ENCODE measurements at regions not wholly inside any gene's neighbourhood (a gene's known extent, or its start where the extent isn't known, plus 50 kb on each side); places are given as distances from the start of the nearest gene placed in this dataset.

DNA sequence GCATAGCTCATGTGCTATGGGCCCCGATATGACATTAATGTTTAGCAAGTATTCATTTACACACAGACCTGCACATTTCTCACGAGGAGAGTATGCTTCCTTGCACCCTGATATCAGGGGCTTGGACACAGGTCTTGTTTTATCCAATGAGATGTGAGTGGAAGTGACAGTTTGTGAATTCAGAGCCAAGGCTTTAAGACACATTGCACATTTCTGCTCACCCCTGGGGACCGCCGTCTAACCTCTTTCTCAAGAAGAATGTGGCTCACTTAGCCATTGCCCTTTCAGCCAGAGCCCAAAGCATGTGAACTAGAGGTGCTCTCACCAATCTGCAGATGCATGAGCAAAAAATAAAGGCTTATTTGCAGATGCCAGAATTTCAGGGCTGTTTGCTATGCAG lies 116.1 kb upstream of the C16orf82 start:
- no peak for ATAC-seq (replicated peaks; ENCODE audit: extremely low read depth, poor library complexity, severe bottlenecking)
- Mint-ChIP-seq H3K4me3 (no peak overlapping the region), H3K9me3 (no peaks in the 10 kb centered on the region), H3K36me3 (ENCODE audit: insufficient read depth) (no peaks in the 10 kb centered on the region), H3K27me3 (peaks cover 14% of the 10 kb centered on the region), H3K27ac (ENCODE audit: low read depth) (no peak overlapping the region), H3K4me1 (no peaks in the 10 kb centered on the region)
- DNase-seq (ENCODE audit: low spot score in 2 of 2), result no peak

DNA sequence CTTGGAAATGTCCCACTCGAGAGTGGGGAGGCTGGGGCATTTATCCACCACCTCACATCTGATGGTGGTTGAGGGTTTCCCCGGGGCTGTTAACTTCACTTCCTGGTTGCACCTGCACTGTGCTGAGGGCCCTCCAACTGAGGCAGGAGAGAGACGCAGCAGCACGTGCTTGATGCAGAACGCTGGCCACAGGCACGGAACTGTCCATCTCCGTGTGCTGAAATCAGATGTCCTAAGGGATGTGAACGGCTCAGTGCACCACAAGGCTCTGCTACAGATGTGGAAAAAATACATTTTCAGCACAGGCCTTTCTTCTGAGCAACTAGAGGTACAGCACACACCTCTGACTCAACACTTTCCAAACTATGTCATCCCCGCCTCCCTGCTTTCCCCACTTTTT lies 114.8 kb upstream of the C16orf82 start:
- no peaks in the 10 kb centered on the region for H3K4me1 Mint-ChIP-seq
- DNase-seq (ENCODE audit: low spot score in 2 of 2), result no peak
- no peak overlapping the region for H3K4me3 Mint-ChIP-seq

DNA sequence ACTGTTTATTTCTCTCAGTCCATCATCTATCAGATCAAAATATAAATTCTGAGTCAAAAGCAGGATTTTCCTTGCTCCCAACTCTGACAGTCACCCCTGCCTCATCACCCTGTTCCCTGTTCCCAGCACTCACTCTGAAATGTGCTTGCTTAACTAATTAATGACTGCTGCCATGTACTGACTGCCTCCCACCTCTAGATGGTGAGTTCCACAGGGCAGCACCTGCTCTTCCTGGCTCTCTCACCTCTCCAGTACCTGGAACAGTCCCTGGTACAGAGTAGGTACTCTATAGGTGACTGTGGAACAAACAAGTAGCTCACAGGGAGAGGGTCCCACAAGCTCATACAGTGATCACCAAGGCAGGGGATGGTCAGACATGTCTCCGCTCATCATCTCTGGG lies 114.3 kb upstream of the C16orf82 start:
- ATAC-seq (replicated peaks; ENCODE audit: extremely low read depth, poor library complexity, severe bottlenecking), result no peak
- Mint-ChIP-seq H3K9me3 (no peaks in the 10 kb centered on the region), H3K36me3 (ENCODE audit: insufficient read depth) (no peaks in the 10 kb centered on the region), H3K27ac (ENCODE audit: low read depth) (no peak overlapping the region), H3K4me1 (no peaks in the 10 kb centered on the region), H3K27me3 (peaks cover 14% of the 10 kb centered on the region), H3K4me3 (no peak overlapping the region)
- no peak for DNase-seq (ENCODE audit: low spot score in 2 of 2)

More for the DNA sequence above, 114.8 kb upstream of the C16orf82 start:
- no peak for ATAC-seq (replicated peaks; ENCODE audit: extremely low read depth, poor library complexity, severe bottlenecking)
- Mint-ChIP-seq H3K27me3 (peaks cover 14% of the 10 kb centered on the region), H3K36me3 (ENCODE audit: insufficient read depth) (no peaks in the 10 kb centered on the region), H3K9me3 (no peaks in the 10 kb centered on the region), H3K27ac (ENCODE audit: low read depth) (no peak overlapping the region)

DNA sequence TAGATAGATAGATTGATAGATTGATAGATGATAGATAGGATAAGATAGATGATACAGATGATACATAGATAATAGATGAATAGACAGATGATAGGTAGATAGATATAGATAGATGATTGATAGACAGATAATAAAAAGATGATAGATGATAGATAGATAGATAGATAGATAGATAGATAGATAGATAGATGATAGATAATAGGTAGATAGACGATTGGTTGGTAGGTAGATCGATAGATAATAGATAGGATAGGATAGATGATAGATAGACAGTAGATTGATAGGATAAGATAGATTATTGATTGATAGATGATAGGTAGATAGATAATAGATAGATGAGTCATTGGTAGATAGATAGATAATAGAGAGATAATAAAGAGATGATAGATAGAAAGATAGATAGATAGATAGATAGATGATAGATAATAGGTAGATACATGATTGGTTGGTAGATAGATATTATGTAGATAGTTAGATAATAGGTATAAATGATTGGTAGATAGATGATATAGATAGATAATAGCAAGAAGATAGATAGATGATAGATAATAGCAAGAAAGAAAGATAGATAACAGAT lies 109.4 kb upstream of the C16orf82 start:
- no peak overlapping the region for H3K27ac Mint-ChIP-seq (ENCODE audit: low read depth)
- peaks cover 38% of the 10 kb centered on the region for H3K27me3 Mint-ChIP-seq
- DNase-seq (ENCODE audit: low spot score in 2 of 2) (no peak), ATAC-seq (replicated peaks; ENCODE audit: extremely low read depth, poor library complexity, severe bottlenecking) (no peak)
- H3K9me3 Mint-ChIP-seq, result no peaks in the 10 kb centered on the region
- peaks cover 5% of the 10 kb centered on the region for H3K4me1 Mint-ChIP-seq
- no peak overlapping the region for H3K4me3 Mint-ChIP-seq
- H3K36me3 Mint-ChIP-seq (ENCODE audit: insufficient read depth), result peaks cover 2% of the 10 kb centered on the region

DNA sequence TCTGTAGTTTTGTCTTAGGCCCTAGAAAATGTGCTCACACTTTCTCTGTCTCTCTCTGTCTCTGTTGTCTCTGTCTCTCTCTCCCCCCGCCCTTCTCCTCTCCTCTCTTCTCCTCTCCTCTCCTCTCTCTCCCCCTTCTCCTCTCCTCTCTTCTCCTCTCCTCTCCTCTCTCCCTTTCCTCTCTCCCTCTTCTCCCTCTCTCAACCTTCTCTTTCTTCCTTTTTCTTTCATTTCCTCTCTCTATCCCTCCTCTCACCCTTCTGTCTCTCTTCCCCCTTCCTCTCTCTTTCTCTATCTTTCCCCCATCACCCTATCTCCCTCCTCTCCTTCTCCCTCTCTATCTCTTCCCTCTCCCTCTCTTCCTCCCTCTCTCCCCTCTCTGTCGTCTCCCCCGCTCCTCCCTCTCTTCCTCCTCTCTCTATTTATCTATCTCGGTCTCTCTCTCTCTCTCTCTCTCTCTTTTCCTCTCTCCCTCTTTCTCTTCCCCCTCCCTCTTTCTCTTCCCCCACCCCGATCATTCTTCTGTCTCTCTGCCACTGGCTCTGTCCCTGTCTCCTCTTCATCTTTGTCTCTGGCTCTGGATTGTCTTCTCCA lies 107.2 kb upstream of the C16orf82 start:
- no peaks in the 10 kb centered on the region for H3K9me3 Mint-ChIP-seq
- peaks cover 2% of the 10 kb centered on the region for H3K36me3 Mint-ChIP-seq (ENCODE audit: insufficient read depth)
- DNase-seq (ENCODE audit: low spot score in 2 of 2) (no peak), ATAC-seq (replicated peaks; ENCODE audit: extremely low read depth, poor library complexity, severe bottlenecking) (no peak)
- H3K27ac Mint-ChIP-seq (ENCODE audit: low read depth), result no peak overlapping the region
- no peak overlapping the region for H3K4me3 Mint-ChIP-seq
- peaks cover 51% of the 10 kb centered on the region for H3K27me3 Mint-ChIP-seq
- peaks cover 5% of the 10 kb centered on the region for H3K4me1 Mint-ChIP-seq

DNA sequence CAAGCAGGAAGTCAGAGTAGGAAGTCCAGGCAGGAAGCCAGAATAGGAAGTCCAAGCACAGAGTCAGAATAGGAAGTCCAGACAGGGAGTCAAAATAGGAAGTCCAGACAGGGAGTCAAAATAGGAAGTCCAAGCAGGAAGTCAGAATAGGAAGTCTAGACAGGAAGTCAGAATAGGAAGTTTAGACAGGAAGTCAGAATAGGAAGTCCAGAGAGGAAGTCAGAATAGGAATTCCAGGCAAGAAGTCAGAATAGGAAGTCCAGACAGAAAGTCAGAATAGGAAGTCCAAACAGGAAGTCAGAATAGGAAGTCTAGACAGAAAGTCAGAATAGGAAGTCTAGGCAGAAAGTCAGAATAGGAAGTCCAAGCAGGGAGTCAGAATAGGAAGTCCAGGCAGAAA lies 105.3 kb upstream of the C16orf82 start:
- Mint-ChIP-seq H3K4me1 (peaks cover 5% of the 10 kb centered on the region), H3K27me3 (peaks cover 51% of the 10 kb centered on the region), H3K9me3 (no peaks in the 10 kb centered on the region), H3K27ac (ENCODE audit: low read depth) (no peak overlapping the region), H3K36me3 (ENCODE audit: insufficient read depth) (peaks cover 2% of the 10 kb centered on the region), H3K4me3 (no peak overlapping the region)
- ATAC-seq (replicated peaks; ENCODE audit: extremely low read depth, poor library complexity, severe bottlenecking), result no peak
- DNase-seq (ENCODE audit: low spot score in 2 of 2), result no peak

DNA sequence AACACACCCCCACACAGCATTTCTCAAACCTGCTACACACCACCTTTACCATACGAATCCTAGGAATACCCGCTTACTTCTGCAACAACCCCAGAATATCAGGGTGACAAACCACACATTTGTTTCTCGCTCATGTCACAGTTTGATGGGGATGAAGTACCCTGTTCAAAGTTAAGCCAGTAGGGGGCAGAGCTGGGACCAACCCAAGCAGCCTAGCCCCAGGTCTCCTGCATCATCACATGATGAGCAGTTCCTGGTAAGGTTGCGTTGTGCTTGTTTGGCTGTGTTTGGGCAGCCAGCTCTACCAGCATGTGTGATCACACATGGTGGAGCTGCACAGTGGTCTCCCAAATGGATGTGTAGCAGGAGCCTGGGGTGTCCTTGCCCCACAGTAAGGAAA lies 103.6 kb upstream of the C16orf82 start:
- Mint-ChIP-seq H3K9me3 (no peaks in the 10 kb centered on the region), H3K4me3 (no peak overlapping the region), H3K36me3 (ENCODE audit: insufficient read depth) (peaks cover 2% of the 10 kb centered on the region), H3K4me1 (peaks cover 5% of the 10 kb centered on the region), H3K27ac (ENCODE audit: low read depth) (no peak overlapping the region), H3K27me3 (peaks cover 51% of the 10 kb centered on the region)
- ATAC-seq (replicated peaks; ENCODE audit: extremely low read depth, poor library complexity, severe bottlenecking) (no peak), DNase-seq (ENCODE audit: low spot score in 2 of 2) (no peak)

DNA sequence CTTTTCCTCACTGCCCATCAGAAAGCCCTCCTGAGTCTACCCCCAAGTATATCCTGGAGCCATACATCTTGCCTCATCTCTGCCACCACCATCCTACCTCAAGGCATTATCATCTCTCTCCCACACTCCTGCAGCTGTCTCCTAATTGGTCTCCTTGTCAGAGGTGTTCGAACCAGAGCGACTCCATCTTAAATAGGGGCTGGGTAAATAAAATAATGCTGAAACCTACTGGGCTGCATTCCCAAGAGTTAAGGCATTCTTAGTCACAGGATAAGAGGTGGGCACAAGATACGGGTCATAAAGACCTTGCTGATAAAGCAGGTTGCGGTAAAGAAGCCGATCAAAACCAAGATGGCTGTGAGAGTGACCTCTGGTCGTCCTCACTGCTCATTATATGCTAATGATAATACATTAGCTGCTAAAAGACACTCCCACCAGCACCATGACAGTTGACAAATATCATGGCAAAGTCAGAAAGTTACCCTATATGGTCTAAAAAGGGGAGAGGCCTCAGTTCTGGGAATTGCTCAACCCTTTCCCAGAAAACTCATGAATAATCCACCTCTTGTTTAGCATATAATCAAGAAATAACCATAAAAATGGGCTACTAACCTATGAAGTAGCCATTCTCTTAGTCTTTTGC lies 97.0 kb upstream of the C16orf82 start:
- ATAC-seq (replicated peaks; ENCODE audit: extremely low read depth, poor library complexity, severe bottlenecking) (no peak), DNase-seq (ENCODE audit: low spot score in 2 of 2) (no peak)
- Mint-ChIP-seq H3K4me1 (no peaks in the 10 kb centered on the region), H3K4me3 (no peak overlapping the region), H3K27ac (ENCODE audit: low read depth) (no peak overlapping the region), H3K36me3 (ENCODE audit: insufficient read depth) (no peaks in the 10 kb centered on the region), H3K9me3 (no peaks in the 10 kb centered on the region), H3K27me3 (peaks cover 13% of the 10 kb centered on the region)

DNA sequence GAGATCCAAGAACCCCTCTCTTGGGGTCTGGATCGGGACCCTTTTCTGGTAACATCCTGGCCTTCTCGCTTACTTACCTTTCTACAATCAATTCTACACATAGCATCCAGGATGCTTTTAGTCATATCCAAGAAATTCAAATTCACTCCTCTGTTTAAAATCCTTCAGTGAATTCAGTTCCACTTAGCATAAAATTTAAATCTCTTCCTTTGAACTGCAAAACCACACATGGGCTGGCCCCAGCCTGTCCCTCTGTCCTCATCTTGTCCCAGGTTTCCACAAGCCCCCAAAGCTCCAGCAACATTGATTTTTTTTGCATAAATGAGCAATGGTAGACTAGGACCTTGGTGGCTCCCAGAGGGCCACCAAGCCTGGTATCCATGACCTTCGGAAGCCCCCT lies 96.4 kb upstream of the C16orf82 start:
- Mint-ChIP-seq H3K4me3 (no peak overlapping the region), H3K27ac (ENCODE audit: low read depth) (no peak overlapping the region), H3K36me3 (ENCODE audit: insufficient read depth) (no peaks in the 10 kb centered on the region), H3K9me3 (no peaks in the 10 kb centered on the region), H3K27me3 (peaks cover 19% of the 10 kb centered on the region), H3K4me1 (no peaks in the 10 kb centered on the region)
- ATAC-seq (replicated peaks; ENCODE audit: extremely low read depth, poor library complexity, severe bottlenecking), result no peak
- no peak for DNase-seq (ENCODE audit: low spot score in 2 of 2)

DNA sequence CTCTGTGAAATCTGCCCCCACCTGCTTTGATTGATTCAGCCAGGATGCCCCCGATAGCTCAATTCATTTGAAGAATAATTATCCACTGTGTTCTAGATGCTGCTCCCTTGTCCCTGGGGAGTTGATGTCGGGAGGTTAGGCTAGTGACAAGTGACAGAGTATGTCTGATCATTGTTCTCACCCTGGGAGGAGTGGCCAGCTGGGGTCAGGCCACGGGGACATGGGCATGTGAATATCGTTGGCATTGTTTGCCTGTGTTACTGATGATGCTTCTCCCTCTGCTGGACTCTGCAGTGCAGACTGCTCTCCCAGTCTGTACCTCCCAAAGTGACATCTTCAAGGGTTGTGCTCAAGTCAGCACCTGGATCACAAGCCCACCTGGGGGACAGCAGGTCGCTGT lies 89.9 kb upstream of the C16orf82 start:
- Mint-ChIP-seq H3K27ac (ENCODE audit: low read depth) (no peak overlapping the region), H3K4me3 (no peak overlapping the region)

DNA sequence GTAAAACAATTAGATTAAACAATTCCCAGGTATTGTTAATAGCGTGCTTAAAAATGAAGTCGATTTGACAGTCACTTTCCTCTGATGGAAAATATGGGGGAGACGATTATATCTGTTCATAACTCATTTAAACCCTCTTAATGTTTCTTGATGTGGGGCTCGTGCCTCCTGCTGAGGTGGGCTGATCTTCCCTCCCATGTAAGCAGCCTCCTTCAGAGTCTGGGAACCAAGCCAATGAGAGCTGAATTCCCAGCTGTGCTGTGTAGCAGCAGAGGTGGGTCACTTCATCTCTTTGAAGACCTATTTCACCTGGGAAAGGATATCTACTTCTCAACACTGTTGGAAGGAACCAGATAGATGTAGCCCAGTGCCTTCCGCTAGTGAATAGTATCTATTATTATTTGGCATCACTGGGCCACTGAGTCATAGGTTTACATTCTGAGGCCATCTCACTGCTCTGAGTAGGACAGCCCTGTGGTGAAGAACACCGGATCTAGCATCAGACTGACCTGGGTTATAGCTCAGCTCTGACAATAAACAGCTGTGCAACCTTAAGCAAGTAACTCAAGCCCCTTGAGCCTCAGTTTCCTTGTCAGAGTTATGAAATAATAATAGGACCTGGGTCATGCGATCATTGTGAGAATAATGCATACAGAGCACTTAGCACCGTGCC lies 85.3 kb upstream of the C16orf82 start:
- H3K27ac Mint-ChIP-seq (ENCODE audit: low read depth), result no peak overlapping the region
- H3K4me1 Mint-ChIP-seq, result no peaks in the 10 kb centered on the region
- peaks cover 44% of the 10 kb centered on the region for H3K27me3 Mint-ChIP-seq
- no peaks in the 10 kb centered on the region for H3K36me3 Mint-ChIP-seq (ENCODE audit: insufficient read depth)
- DNase-seq (ENCODE audit: low spot score in 2 of 2) (no peak), ATAC-seq (replicated peaks; ENCODE audit: extremely low read depth, poor library complexity, severe bottlenecking) (no peak)
- no peak overlapping the region for H3K4me3 Mint-ChIP-seq
- no peaks in the 10 kb centered on the region for H3K9me3 Mint-ChIP-seq

More for the DNA sequence above, 89.9 kb upstream of the C16orf82 start:
- no peak for DNase-seq (ENCODE audit: low spot score in 2 of 2)
- Mint-ChIP-seq H3K9me3 (no peaks in the 10 kb centered on the region), H3K27me3 (peaks cover 35% of the 10 kb centered on the region), H3K36me3 (ENCODE audit: insufficient read depth) (no peaks in the 10 kb centered on the region), H3K4me1 (no peaks in the 10 kb centered on the region)
- ATAC-seq (replicated peaks; ENCODE audit: extremely low read depth, poor library complexity, severe bottlenecking), result no peak

DNA sequence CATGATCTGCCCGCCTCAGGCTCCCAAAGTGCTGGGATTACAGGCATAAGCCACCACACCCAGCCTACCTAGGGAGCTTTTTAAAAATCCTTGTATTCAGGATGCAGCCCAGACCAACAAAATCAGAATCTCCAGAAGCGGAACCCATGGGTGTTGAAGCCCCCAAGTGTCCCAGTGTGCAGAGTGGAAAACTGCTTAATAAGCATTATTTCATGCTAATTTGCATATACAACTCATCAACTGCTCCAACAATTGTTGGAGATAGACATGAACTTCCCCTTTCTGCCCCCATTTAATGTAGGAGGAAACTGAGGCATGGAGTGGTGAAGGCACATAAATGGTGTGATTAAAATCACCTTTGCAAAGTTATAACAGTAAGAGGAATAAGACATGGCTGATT lies 84.3 kb upstream of the C16orf82 start:
- no peaks in the 10 kb centered on the region for H3K4me1 Mint-ChIP-seq
- H3K36me3 Mint-ChIP-seq (ENCODE audit: insufficient read depth), result no peaks in the 10 kb centered on the region
- ATAC-seq (replicated peaks; ENCODE audit: extremely low read depth, poor library complexity, severe bottlenecking), result no peak
- H3K27me3 Mint-ChIP-seq, result peaks cover 54% of the 10 kb centered on the region
- H3K9me3 Mint-ChIP-seq, result no peaks in the 10 kb centered on the region
- no peak overlapping the region for H3K27ac Mint-ChIP-seq (ENCODE audit: low read depth)
- H3K4me3 Mint-ChIP-seq, result no peak overlapping the region
- no peak for DNase-seq (ENCODE audit: low spot score in 2 of 2)

DNA sequence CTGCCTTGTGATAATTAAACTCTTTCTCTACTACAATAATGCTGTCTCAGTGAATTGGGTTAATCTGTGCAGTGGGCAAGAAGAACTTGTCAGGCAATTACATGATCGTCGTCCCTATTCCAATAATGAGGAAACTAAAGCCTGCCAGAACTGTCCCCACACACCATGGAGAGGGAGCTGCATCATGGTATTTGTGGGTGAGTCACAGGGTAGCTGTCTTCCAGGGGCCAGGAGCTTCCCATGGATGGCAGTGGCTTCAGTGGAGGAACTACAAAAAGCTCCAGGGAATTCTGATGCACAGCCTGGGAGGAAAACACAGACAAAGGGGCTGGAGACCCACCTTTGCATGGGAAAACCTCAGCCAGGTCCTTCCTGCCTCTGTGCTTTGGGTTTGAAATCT lies 83.3 kb upstream of the C16orf82 start:
- no peak overlapping the region for H3K27ac Mint-ChIP-seq (ENCODE audit: low read depth)
- ATAC-seq (replicated peaks; ENCODE audit: extremely low read depth, poor library complexity, severe bottlenecking), result no peak
- no peak overlapping the region for H3K4me3 Mint-ChIP-seq
- no peaks in the 10 kb centered on the region for H3K9me3 Mint-ChIP-seq
- no peak for DNase-seq (ENCODE audit: low spot score in 2 of 2)
- no peaks in the 10 kb centered on the region for H3K4me1 Mint-ChIP-seq
- H3K27me3 Mint-ChIP-seq, result peaks cover 53% of the 10 kb centered on the region
- H3K36me3 Mint-ChIP-seq (ENCODE audit: insufficient read depth), result no peaks in the 10 kb centered on the region

All from central memory CD8-positive, alpha-beta T cell (primary cell).